H1 (cell line): ENCODE measurements at regions not wholly inside any gene's neighbourhood (a gene's known extent, or its start where the extent isn't known, plus 50 kb on each side); places are given as distances from the start of the nearest gene placed in this dataset.

Source experiments
- CTCF ChIA-PET: fragments of 300-600 bp; sonication (Branson Sonifier 250); formaldehyde crosslinking; loops from one replicate; lab custom pipeline; 2021; ENCODE audit not compliant: partially characterized antibody; lab: Charles Lee
- POLR2A ChIA-PET: fragments of 300-600 bp; sonication (Branson Sonifier 250); formaldehyde crosslinking; loops from one replicate; lab custom pipeline; 2021; ENCODE audit warnings: inconsistent platforms; ENCODE audit not compliant: partially characterized antibody; lab: Charles Lee
- DNase-seq, 2 experiments: peaks; one replicate each; pipeline versions ENCODE4 v3.0.0 to v3.0.0-alpha.2; 2010 to 2022; ENCODE audit warnings: low spot score in 2 of 2, low read depth in 1 of 2, mixed read lengths in 1 of 2
- FAIRE-seq: peaks from 2 replicates; lab custom pipeline; 2011; peaks lifted over from hg19 to GRCh38; lab: Jason Lieb, UNC
- H2AFZ ChIP-seq: 2 replicates; pipeline ENCODE4 v1.8.1; 2012; ENCODE audit warnings: low read length, inconsistent platforms
- H2AK5ac ChIP-seq: 2 replicates; pipeline ENCODE4 v1.6.1; 2013; ENCODE audit warnings: low read depth, low read length
- H2BK120ac ChIP-seq: replicated peaks from 2 replicates; pipeline ENCODE3; 2013; ENCODE audit warnings: low read depth, low read length, inconsistent platforms
- H2BK12ac ChIP-seq: 2 replicates; pipeline ENCODE4 v1.6.1; 2013; ENCODE audit warnings: low read depth, low read length
- H2BK15ac ChIP-seq: 2 replicates; pipeline ENCODE4 v1.6.1; 2013; ENCODE audit warnings: low read length
- H2BK20ac ChIP-seq: 2 replicates; pipeline ENCODE4 v1.6.1; 2013; ENCODE audit warnings: low read length
- H2BK5ac ChIP-seq: 2 replicates; pipeline ENCODE4 v1.6.1; 2013; ENCODE audit warnings: low read depth, low read length
- H3K14ac ChIP-seq: 2 replicates; pipeline ENCODE4 v1.6.1; 2013; ENCODE audit warnings: inconsistent platforms; ENCODE audit not compliant: insufficient read length
- H3K18ac ChIP-seq: 2 replicates; pipeline ENCODE4 v1.6.1; 2013; ENCODE audit warnings: low read length; ENCODE audit errors: extremely low read depth
- H3K23ac ChIP-seq: 2 replicates; pipeline ENCODE4 v1.6.1; 2013; ENCODE audit warnings: inconsistent platforms; ENCODE audit not compliant: insufficient read length
- H3K23me2 ChIP-seq: 2 replicates; pipeline ENCODE4 v1.6.1; 2013; ENCODE audit warnings: low read depth, low read length
- H3K27ac ChIP-seq: 2 replicates; pipeline ENCODE4 v1.6.1; 2011; ENCODE audit warnings: low read depth, low read length, inconsistent platforms
- H3K27me3 ChIP-seq, 4 experiments: replicated peaks in 1 of 4; 1 replicate in 1 of 4; 2 replicates in 3 of 4; pipeline versions ENCODE4 v1.6.1 to v1.8.1; 2011 to 2013; ENCODE audit warnings: low read length in 3 of 4, mild to moderate bottlenecking in 3 of 4, inconsistent platforms in 2 of 4, mixed read lengths in 2 of 4, moderate library complexity in 1 of 4; ENCODE audit not compliant: control insufficient read depth in 3 of 4, insufficient read depth in 3 of 4; ENCODE audit errors: extremely low read depth in 1 of 4
- H3K36me3 ChIP-seq, 4 experiments: 2 replicates each; pipeline versions ENCODE4 v1.6.1 to v1.8.1; 2011 to 2013; ENCODE audit warnings: mild to moderate bottlenecking in 4 of 4, low read length in 3 of 4, moderate library complexity in 2 of 4, control low read depth in 1 of 4, inconsistent platforms in 1 of 4; ENCODE audit not compliant: insufficient read depth in 4 of 4, control insufficient read depth in 2 of 4
- H3K4ac ChIP-seq: replicated peaks from 2 replicates; pipeline ENCODE3; 2013; ENCODE audit warnings: low read length, low read depth, mixed read lengths, inconsistent platforms; ENCODE audit not compliant: insufficient read length
- H3K4me1 ChIP-seq, 4 experiments: replicated peaks in 1 of 4; 1 replicate in 1 of 4; 2 replicates in 3 of 4; pipeline versions ENCODE4 v1.6.1 to v1.8.1; 2011 to 2013; ENCODE audit warnings: low read length in 3 of 4, inconsistent platforms in 2 of 4, mixed read lengths in 1 of 4; ENCODE audit not compliant: insufficient read depth in 4 of 4, control insufficient read depth in 3 of 4
- H3K4me2 ChIP-seq, 2 experiments: 2 replicates each; pipeline versions ENCODE4 v1.6.1 to v1.8.1; 2011 to 2013; ENCODE audit warnings: low read depth in 2 of 2, low read length in 2 of 2, control low read depth in 1 of 2, inconsistent platforms in 1 of 2, mild to moderate bottlenecking in 1 of 2; ENCODE audit not compliant: insufficient read depth in 1 of 2
- H3K4me3 ChIP-seq, 4 experiments: fragments of 200-600, 300-600 bp in 1 of 4; sonication (generic), shearing (Covaris generic), sonication (Bioruptor Twin) in 1 of 4; 2 replicates each; pipeline versions ENCODE4 v1.5.1 to v1.8.1; 2011 to 2016; ENCODE audit warnings: low read length in 4 of 4, low read depth in 3 of 4, control low read depth in 2 of 4, inconsistent platforms in 2 of 4, mild to moderate bottlenecking in 2 of 4, mixed read lengths in 1 of 4, moderate library complexity in 1 of 4; ENCODE audit not compliant: insufficient read depth in 2 of 4; ENCODE audit errors: extremely low read depth in 1 of 4
- H3K56ac ChIP-seq: replicated peaks from 2 replicates; pipeline ENCODE3; 2013; ENCODE audit warnings: low read depth, mild to moderate bottlenecking, mixed read lengths, low read length, inconsistent platforms; ENCODE audit not compliant: insufficient read length
- H3K79me1 ChIP-seq: 2 replicates; pipeline ENCODE4 v1.6.1; 2013; ENCODE audit warnings: low read depth, low read length, control low read depth
- H3K79me2 ChIP-seq, 2 experiments: 2 replicates each; pipeline versions ENCODE4 v1.6.1 to v1.8.1; 2012 to 2013; ENCODE audit warnings: low read length in 2 of 2, mild to moderate bottlenecking in 2 of 2, inconsistent platforms in 1 of 2; ENCODE audit not compliant: insufficient read depth in 2 of 2, control insufficient read depth in 1 of 2
- H3K9ac ChIP-seq, 4 experiments: replicated peaks in 1 of 4; 1 replicate in 1 of 4; 2 replicates in 3 of 4; pipeline versions ENCODE4 v1.6.1 to v1.8.1; 2011 to 2013; ENCODE audit warnings: low read depth in 3 of 4, low read length in 3 of 4, control low read depth in 2 of 4, mild to moderate bottlenecking in 2 of 4, moderate library complexity in 2 of 4, inconsistent platforms in 1 of 4; ENCODE audit errors: extremely low read depth in 1 of 4
- H3K9me3 ChIP-seq, 2 experiments: 2 replicates each; pipeline versions ENCODE4 v1.6.1 to v1.8.1; 2012 to 2013; ENCODE audit warnings: mild to moderate bottlenecking in 2 of 2, moderate library complexity in 2 of 2, control low read depth in 1 of 2, inconsistent platforms in 1 of 2, low read depth in 1 of 2, low read length in 1 of 2, mixed read lengths in 1 of 2; ENCODE audit not compliant: insufficient read depth in 2 of 2
- H4K20me1 ChIP-seq, 2 experiments: replicated peaks in 1 of 2; 2 replicates each; pipeline versions ENCODE3 to v1.8.1; 2011 to 2013; ENCODE audit warnings: inconsistent platforms in 2 of 2, low read length in 2 of 2, mild to moderate bottlenecking in 1 of 2; ENCODE audit not compliant: insufficient read depth in 2 of 2, control insufficient read depth in 1 of 2
- H4K5ac ChIP-seq: 2 replicates; pipeline ENCODE4 v1.6.1; 2013; ENCODE audit warnings: low read length, low read depth, mixed read lengths, inconsistent platforms; ENCODE audit not compliant: insufficient read length
- H4K8ac ChIP-seq: 2 replicates; pipeline ENCODE4 v1.8.0; 2013; ENCODE audit warnings: mild to moderate bottlenecking, moderate library complexity, low read length, inconsistent platforms; ENCODE audit not compliant: insufficient read depth; ENCODE audit errors: extremely low read depth
- H4K91ac ChIP-seq: replicated peaks from 2 replicates; pipeline ENCODE3; 2013; ENCODE audit warnings: low read length, mixed read lengths, inconsistent platforms; ENCODE audit not compliant: insufficient read length
- ASH2L ChIP-seq: fragments of 200-600, 300-600 bp; sonication (generic); IDR thresholded peaks from one replicate; pipeline ENCODE4 v1.7.1; 2017; ENCODE audit warnings: low read length
- CBX8 ChIP-seq: fragments of 300-800, 300-1000 bp; sonication (generic); IDR thresholded peaks from 2 replicates; pipeline ENCODE4 v1.7.1; 2016; ENCODE audit warnings: low read depth, low read length, borderline replicate concordance
- KDM1A ChIP-seq: fragments of 200-600, 300-600 bp; sonication (generic); IDR thresholded peaks from 2 replicates; pipeline ENCODE4 v1.7.1; 2016; ENCODE audit warnings: mild to moderate bottlenecking, low read length, borderline replicate concordance
- KDM5A ChIP-seq: fragments of 200-600 bp; IDR thresholded peaks from 2 replicates; pipeline ENCODE4 v1.7.1; 2012; ENCODE audit warnings: mild to moderate bottlenecking, low read length, inconsistent platforms, mixed read lengths
- NANOG ChIP-seq: IDR thresholded peaks from 2 replicates; pipeline ENCODE4 v1.6.1; 2011; ENCODE audit warnings: low read length, low read depth, mild to moderate bottlenecking, inconsistent platforms; ENCODE audit not compliant: insufficient read depth, poor library complexity, severe bottlenecking
- POLR2AphosphoS5 ChIP-seq: IDR thresholded peaks from 2 replicates; pipeline ENCODE4 v1.6.1; 2011; ENCODE audit warnings: low read depth, low read length
- RNF2 ChIP-seq: fragments of 200-900, 300-1000 bp; sonication (generic); IDR thresholded peaks from 2 replicates; pipeline ENCODE4 v1.7.1; 2016; ENCODE audit warnings: borderline replicate concordance, low read depth, mild to moderate bottlenecking, antibody characterized with exemption, low read length; ENCODE audit not compliant: poor library complexity, severe bottlenecking; ENCODE audit errors: missing control alignments
- RXRA ChIP-seq: IDR thresholded peaks from 2 replicates; pipeline ENCODE4 v1.6.1; 2011; ENCODE audit warnings: low read depth, mild to moderate bottlenecking, low read length, moderate library complexity; ENCODE audit not compliant: insufficient read depth
- SIRT6 ChIP-seq: IDR thresholded peaks from one replicate; pipeline ENCODE4 v1.7.1; 2012; ENCODE audit warnings: low read length, inconsistent platforms
- SIX5 ChIP-seq: IDR thresholded peaks from 2 replicates; pipeline ENCODE4 v1.6.1; 2011; ENCODE audit warnings: mild to moderate bottlenecking, low read depth, low read length
- SP4 ChIP-seq: IDR thresholded peaks from 2 replicates; pipeline ENCODE4 v1.6.1; 2012; ENCODE audit warnings: low read length, inconsistent platforms
- SRF ChIP-seq: IDR thresholded peaks from 2 replicates; pipeline ENCODE4 v1.6.1; 2011; ENCODE audit warnings: mild to moderate bottlenecking, low read depth, low read length, moderate library complexity
- TEAD4 ChIP-seq: IDR thresholded peaks from 2 replicates; pipeline ENCODE4 v1.6.1; 2012; ENCODE audit warnings: low read depth, low read length, inconsistent platforms, mixed read lengths
- WGBS, 2 experiments: shearing (Covaris generic) in 1 of 2; methylation state at CpG; one replicate each; pipeline versions ENCODE4 v1.1.6 to v1.1.7; 2013 to 2015; ENCODE audit warnings: low lambda C conversion rate in 2 of 2, mixed read lengths in 2 of 2, inconsistent platforms in 1 of 2, low coverage in 1 of 2, missing lambda C conversion rate in 1 of 2; ENCODE audit not compliant: insufficient replicate concordance in 2 of 2, insufficient coverage in 1 of 2, insufficient read length in 1 of 2; ENCODE audit errors: extremely low coverage in 1 of 2, missing lambda C conversion rate in 1 of 2; 5-methylcytosine and 5-hydroxymethylcytosine counted together

DNA sequence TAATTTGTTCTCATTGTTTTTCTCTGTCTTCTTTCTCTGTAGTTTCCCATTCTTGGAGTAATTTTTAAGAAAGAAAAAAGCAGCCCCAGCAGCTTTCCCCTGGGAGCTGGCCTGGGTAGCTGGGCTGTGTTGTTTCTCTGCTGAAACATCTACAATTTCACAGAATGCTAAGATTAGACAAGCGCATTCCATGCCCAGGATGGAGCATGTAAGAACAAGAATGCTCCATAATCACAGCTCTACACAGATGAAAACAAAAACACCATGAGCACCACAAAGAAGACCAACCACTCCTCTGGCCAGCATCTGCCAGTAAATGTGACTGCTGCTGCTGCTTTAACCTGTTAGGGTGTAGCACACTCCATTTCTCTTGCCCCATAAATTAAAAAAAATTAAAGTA is 239.2 kb upstream of the SLITRK1 start:
- Histone ChIP-seq H2AFZ (0 out of 2 replicates have a peak overlapping the region, but pooled peaks have one; percentile 91), H2BK5ac (no peak overlapping the region), H3K56ac (no peak overlapping the region), H4K5ac (no peak overlapping the region), H3K14ac (no peak overlapping the region), H3K27me3 (no peaks in the 10 kb centered on the region), H4K8ac (no peak overlapping the region), H2BK20ac (no peak overlapping the region), H3K27ac (no peak overlapping the region), H3K4me1 (peaks cover 0 to 3% (median 1%) of the 10 kb centered on the region in 4 experiments; a peak in 1 of 7 replicates), H2AK5ac (no peak overlapping the region), H3K9me3 (no peaks in the 10 kb centered on the region), H4K20me1 (no peaks in the 10 kb centered on the region), H3K23me2 (no peaks in the 10 kb centered on the region), H2BK15ac (no peak overlapping the region), H3K9ac (no peak overlapping the region), H3K79me2 (no peaks in the 10 kb centered on the region), H3K36me3 (no peaks in the 10 kb centered on the region), H3K18ac (no peak overlapping the region), H3K79me1 (no peaks in the 10 kb centered on the region), H2BK120ac (no peak overlapping the region), H3K4ac (no peak overlapping the region), H2BK12ac (no peak overlapping the region), H3K23ac (no peak overlapping the region), H3K4me2 (no peak overlapping the region), H3K4me3 (no peak overlapping the region), H4K91ac (no peak overlapping the region)
- 90% methylated on average over 1 of the region's 1 CpG; no CpG with 5 or more reads in 1 of the 2 experiments for WGBS, 2 experiments
- POLR2A ChIA-PET, result no interaction called here
- FAIRE-seq (no peak), DNase-seq (no peak)
- CTCF ChIA-PET, result interaction anchor here (0.6 to 1.7 kb wide), 2 partner anchors 10 to 370 kb away, joined by 4 to 6 read pairs; no protein-coding TSS in a partner anchor
- TF ChIP-seq POLR2AphosphoS5, result no peak
- TF ChIP-seq CBX8, result no peak
- no peak for TF ChIP-seq RNF2
- no peak for TF ChIP-seq SRF
- TF ChIP-seq RXRA, result no peak
- no peak for TF ChIP-seq ASH2L
- no peak for TF ChIP-seq SIX5
- TF ChIP-seq SIRT6, result no peak
- TF ChIP-seq NANOG, result no peak
- TF ChIP-seq KDM5A, result no peak
- TF ChIP-seq SP4, result no peak
- no peak for TF ChIP-seq KDM1A
- no peak for TF ChIP-seq TEAD4
